ENCODE measurements at regions not wholly inside any gene's neighbourhood (a gene's known extent, or its start where the extent isn't known, plus 50 kb on each side); places are given as distances from the start of the nearest gene placed in this dataset.

- TF ChIP-seq CTCF (IDR thresholded peaks at IDR 0.05 in 8 of 11, conservative IDR thresholded peaks at IDR 0.05 in 3 of 11) (no peak), POLR2A (IDR thresholded peaks at IDR 0.05) (no peak), POLR2AphosphoS5 (IDR thresholded peaks at IDR 0.05) (no peak)
These were observed 471.5 kb downstream of the ZNF608 start for GRCh38 chr5:124274949-124275348.

Measured in spleen (tissue), 7 donors.